ENCODE measurements at regions not wholly inside any gene's neighbourhood (a gene's known extent, or its start where the extent isn't known, plus 50 kb on each side); places are given as distances from the start of the nearest gene placed in this dataset.
"Not testable (repeated sequence)": the region's sequence is repeated elsewhere in the genome, so short reads cannot be mapped to it uniquely, and the experiment has no call there.

- DNase-seq: no peak
These were observed 150.9 kb downstream of the HS3ST3B1 start for GRCh38 chr17:14451729-14452191.

DNA sequence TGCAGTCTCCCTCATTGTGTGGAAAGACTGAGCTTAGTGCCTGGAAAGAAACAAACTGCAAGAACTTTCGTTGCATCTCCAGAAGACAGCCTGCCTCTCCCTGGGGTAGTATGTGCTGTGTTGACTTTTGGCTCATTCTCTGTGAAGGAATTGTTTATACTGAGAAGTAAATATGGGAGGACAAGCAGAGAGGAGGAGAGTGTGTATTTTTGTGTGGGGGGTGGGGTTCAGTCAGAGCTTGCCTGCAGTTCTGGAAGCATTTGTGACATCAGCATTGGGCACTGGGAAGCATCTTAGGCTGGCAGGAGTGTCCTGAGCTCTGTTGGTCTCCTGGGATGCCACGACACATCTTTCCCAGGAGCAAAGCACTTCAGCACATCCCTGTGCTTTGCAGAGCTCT lies 147.9 kb downstream of the HS3ST3B1 start:
- DNase-seq: no peak

DNA sequence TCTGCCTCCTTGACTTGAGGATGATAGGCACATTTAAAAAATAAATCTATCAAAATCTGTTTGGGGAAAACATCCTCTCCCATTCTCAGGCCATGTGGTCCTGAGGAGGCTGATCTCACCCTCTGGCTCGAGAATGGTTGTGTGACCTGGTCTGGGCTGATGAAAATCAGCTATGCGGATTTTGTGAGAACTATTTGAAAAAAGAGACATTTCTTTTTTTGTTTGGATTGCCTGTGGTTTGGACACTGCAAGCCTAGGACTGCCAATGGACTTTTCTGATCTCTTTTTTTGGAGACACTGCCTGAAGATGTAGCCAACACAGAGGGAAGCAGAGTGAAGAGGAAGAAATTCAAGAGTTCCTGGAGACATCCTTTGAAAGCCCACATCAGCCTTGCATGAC lies 145.9 kb downstream of the HS3ST3B1 start:
- no peak for DNase-seq

GRCh38 chr17:14444915-14445314 lies 144.0 kb downstream of the HS3ST3B1 start:
- no peak for DNase-seq

- DNase-seq: no peak
These were observed 142.1 kb downstream of the HS3ST3B1 start for GRCh38 chr17:14442798-14443528.

DNA sequence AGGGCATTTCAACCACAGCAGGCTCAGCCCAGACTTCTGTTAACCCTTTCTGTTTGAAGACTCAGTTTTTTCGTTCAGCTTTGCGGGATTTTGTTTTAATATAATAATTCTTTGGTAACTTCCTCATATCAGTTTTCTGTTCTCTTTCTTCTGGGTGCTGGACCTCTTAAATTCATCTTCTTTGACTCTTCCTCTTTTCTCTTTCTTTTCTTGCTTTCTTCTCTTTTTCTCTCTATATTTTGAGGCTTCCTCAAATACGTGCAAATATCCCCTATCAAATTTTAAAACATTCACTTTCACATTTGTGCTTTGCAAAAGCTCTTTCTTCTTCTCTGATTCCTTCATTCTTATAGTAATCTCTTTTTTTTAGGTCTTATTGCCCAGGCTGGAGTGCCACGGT lies 136.3 kb downstream of the HS3ST3B1 start:
- DNase-seq: no peak

GRCh38 chr17:14436266-14436665 lies 135.4 kb downstream of the HS3ST3B1 start:
- DNase-seq: no peak

GRCh38 chr17:14434506-14434905 lies 133.6 kb downstream of the HS3ST3B1 start:
- no peak for DNase-seq

- DNase-seq: no peak
These were observed 131.2 kb downstream of the HS3ST3B1 start for GRCh38 chr17:14432079-14432478.

GRCh38 chr17:14429084-14429483 lies 128.2 kb downstream of the HS3ST3B1 start:
- no peak for DNase-seq

GRCh38 chr17:14428648-14429029 lies 127.8 kb downstream of the HS3ST3B1 start:
- no peak for DNase-seq

GRCh38 chr17:14427900-14428647 lies 127.2 kb downstream of the HS3ST3B1 start:
- peak; percentile 16 for DNase-seq

DNA sequence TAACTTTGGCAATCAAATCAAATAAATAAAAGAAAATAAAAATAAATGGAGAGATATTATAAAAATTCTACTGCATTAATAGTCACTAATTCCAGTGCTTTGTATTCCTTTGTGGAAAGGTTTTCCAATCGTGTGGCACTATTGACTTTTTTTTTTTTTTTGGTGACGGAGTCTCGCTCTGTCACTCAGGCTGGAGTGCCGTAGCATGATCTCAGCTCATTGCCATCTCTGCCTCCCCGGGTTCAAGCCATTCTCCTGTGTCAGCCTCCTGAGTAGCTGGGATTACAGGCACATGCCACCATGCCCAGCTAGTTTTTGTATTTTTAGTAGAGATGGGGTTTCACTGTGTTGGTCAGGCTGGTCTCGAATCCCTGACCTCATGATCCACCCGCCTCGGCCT lies 122.3 kb downstream of the HS3ST3B1 start:
- DNase-seq: not testable (repeated sequence)

- no peak for DNase-seq
These were observed 116.5 kb downstream of the HS3ST3B1 start for GRCh38 chr17:14417336-14417735.

DNA sequence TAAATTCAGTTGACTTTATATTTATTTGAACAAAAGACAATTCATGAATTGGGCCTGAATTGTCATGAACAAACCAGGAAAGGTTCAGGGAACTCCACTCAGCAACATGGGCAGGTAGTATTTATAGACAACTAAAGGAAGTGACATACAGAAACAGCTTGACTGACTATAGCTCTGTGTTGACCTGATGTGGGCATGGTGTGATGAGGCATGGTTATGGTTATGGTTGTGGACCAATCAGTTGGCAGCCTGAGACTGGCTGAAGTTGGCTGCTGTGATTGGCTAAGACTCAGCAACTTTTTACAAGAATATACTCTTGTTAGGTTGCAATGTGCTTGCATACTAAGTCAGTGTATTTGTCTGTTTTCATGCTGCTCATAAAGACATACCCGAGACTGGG lies 108.4 kb downstream of the HS3ST3B1 start:
- no peak for DNase-seq

- no peak for DNase-seq
These were observed 106.7 kb downstream of the HS3ST3B1 start for GRCh38 chr17:14407541-14407940.

GRCh38 chr17:14405189-14405588 lies 104.3 kb downstream of the HS3ST3B1 start:
- DNase-seq: no peak
